Cardiac septum (tissue), 1 donor: ENCODE measurements at regions not wholly inside any gene's neighbourhood (a gene's known extent, or its start where the extent isn't known, plus 50 kb on each side); places are given as distances from the start of the nearest gene placed in this dataset.

Experiments used
- DNase-seq: peaks from one replicate; pipeline ENCODE4 v3.0.0-alpha.2; 2020; ENCODE audit warnings: low spot score
- intact Hi-C: fragments of 100-400 bp; cut with DNase I; formaldehyde crosslinking; loops from one replicate; pipeline ENCODE4 v1.14.0; 2022
- donor health status: DM: no; HTN: no; CAD: no.

DNA sequence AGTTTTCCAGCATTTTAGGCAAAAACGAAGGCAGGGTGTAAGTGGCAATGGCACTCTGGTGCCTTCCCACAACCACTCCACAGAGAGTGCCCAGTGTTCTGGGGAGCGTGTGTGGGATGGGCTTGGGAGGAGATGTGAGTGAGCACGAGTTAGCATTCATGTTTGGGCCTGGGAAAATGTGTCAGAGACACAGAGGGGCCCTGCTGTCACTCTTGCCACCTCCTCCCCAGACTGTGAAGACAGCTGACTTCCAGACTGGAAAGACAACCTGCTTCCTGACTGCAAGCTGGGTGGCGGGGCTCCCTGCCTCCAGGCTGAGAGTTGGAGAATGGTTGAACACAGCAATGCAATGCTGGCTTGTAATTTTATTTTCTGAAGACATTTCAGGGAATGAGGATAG, 454.5 kb upstream of the ZMIZ1 start:
- no peak for DNase-seq
- intact Hi-C loops = no loop called here

- DNase-seq = no peak
- intact Hi-C loops = no loop called here
Observed at GRCh38 chr10:78614744-78615143, 454.0 kb upstream of the ZMIZ1 start.

DNA sequence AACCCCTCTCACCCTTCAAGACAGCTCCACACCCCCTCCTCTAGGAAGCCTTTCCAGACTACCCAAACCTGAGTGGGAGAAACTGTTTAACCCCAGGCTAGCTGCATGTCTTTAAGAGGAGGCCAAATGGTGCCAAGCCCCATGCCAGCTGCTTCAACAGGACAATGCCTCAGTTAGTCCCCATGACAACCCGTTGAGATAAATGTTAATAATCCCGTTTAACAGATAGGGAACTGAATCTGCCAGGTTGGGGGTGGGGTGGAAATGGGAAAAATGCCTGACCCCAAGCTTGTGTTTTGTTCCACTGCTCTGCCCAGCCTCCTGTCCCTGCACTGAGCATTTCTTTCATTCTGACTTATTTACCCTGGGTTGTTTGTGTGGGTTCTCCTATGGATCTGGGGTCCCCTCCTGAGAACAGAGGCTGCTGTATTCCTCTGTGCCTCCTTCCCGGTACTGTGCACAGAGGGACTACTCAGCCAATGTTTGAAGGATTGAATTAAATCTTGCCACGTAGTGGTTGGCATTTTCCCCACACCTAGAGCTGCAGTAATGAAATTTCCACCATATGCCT, 452.6 kb upstream of the ZMIZ1 start:
- intact Hi-C loops = no loop called here
- no peak for DNase-seq

- intact Hi-C loops = no loop called here
- no peak for DNase-seq
Observed at GRCh38 chr10:78617115-78617514, 451.7 kb upstream of the ZMIZ1 start.

DNA sequence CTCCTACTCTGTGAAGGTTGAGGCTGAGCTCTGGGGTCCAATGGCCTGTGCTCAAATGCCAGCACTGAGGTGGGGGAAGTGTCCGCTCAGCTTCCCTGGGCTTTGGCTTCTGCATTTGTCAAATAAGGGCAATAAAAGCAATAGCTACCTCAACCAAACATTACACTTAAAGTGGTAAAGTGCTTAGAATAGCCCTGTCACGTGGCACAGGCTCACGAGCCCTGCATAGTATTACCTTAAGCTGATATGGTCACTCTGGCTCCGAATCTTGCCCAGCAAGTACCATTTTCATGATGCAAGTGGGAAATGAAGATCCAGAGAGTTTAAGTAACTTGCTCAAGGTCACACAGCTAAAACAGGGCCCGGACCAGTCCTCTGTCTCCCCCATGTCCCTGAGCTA, 451.1 kb upstream of the ZMIZ1 start:
- intact Hi-C loops = no loop called here
- DNase-seq = no peak

GRCh38 chr10:78618050-78618449, 450.7 kb upstream of the ZMIZ1 start:
- intact Hi-C loops = no loop called here
- DNase-seq = no peak

- intact Hi-C loops = no loop called here
- no peak for DNase-seq
Observed at GRCh38 chr10:78619115-78619851, 449.5 kb upstream of the ZMIZ1 start.

DNA sequence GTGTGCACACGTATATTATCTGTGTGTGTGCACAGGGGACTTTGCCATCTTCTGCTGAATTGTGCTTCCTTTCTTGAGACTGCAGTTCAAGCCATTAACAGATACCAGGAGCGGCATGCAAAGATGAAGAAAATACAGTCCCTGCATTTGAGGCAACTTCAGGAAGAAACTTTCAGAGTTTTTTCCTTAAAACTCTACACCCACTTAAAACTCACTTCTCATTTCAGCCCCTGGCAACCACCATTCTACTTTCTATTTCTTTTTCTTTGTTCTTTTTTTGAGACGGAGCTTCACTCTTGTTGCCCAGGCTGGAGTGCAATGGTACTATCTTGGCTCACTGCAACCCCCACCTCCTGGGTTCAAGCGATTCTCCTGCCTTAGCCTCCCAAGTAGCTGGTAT, 448.9 kb upstream of the ZMIZ1 start:
- intact Hi-C loops = no loop called here
- no peak for DNase-seq

GRCh38 chr10:78620985-78621799, 447.6 kb upstream of the ZMIZ1 start:
- no peak for DNase-seq
- intact Hi-C loops = no loop called here

GRCh38 chr10:78623578-78624215, 445.1 kb upstream of the ZMIZ1 start:
- intact Hi-C loops = no loop called here
- no peak for DNase-seq

DNA sequence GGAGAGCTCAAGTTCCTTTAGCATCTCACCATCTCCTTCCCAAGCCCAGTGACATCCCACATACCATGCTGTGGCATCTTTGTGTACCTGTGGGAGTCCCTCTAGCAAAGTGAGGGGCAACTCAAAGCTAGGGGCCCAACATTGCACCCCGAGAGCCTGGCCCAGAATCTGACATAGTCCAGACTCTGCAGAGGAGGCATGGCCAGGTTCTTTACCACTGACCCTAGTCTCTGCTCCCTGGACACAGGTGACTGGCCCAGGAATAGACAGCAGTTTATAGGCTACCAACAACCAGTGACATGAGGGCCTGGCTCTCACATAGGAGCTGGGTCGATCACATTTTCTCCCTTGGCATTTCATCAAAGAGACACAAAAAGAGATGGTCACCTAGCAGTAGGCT, 444.0 kb upstream of the ZMIZ1 start:
- DNase-seq = no peak
- intact Hi-C loops = no loop called here

GRCh38 chr10:78626471-78626870, 442.3 kb upstream of the ZMIZ1 start:
- no peak for DNase-seq
- intact Hi-C loops = no loop called here

- intact Hi-C loops = no loop called here
- no peak for DNase-seq
Observed at GRCh38 chr10:78627254-78627795, 441.4 kb upstream of the ZMIZ1 start.

GRCh38 chr10:78628976-78629375, 439.8 kb upstream of the ZMIZ1 start:
- intact Hi-C loops = no loop called here
- no peak for DNase-seq

DNA sequence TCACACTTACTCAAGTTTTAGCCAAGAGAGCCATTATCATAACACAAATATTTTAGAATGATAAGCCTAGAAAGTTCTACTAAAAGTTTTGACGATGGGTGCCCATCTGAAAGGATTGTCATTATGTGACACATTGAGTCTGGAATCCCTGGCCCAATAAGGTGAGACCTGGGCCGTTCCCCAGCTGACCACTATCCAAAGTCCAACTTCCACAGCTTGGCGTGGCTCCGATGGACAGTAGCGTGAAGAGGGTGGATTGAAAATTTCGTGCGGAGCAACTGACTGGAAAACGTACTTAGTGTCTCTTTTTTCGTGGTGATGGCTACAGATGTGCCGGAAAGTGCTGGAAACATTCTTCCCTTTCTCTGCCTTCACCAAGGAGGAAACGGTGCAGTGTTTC, 439.0 kb upstream of the ZMIZ1 start:
- DNase-seq = no peak
- intact Hi-C loops = loop anchor here (10.0 kb wide), 1 partner anchor 85 kb away; no protein-coding TSS in a partner anchor

- intact Hi-C loops = loop anchor here (10.0 kb wide), 1 partner anchor 86 kb away; no protein-coding TSS in a partner anchor
- DNase-seq = no peak
Observed at GRCh38 chr10:78630944-78631838, 437.6 kb upstream of the ZMIZ1 start.

DNA sequence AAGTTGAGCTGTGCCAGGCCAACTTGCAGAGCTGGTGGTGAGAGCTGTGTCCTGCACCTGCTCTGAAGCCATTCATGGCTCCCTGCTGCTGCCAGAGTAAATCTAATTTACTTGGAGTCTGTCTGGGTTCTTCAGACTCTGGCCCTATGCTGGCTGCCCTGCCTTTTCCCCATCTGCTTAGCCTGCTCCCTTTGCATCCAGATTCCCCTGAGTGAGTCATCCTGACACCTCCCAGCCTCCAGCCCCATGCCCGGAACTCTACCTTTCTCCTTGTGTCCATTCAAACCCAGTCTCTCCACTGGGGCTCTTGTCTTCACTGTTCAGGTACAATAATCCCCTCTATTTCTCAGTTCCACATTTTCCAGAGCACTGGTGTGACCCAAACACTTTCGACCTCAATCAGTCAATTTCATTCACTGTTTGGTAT, 434.4 kb upstream of the ZMIZ1 start:
- no peak for DNase-seq
- intact Hi-C loops = loop anchor here (10.0 kb wide), 1 partner anchor 90 kb away; no protein-coding TSS in a partner anchor

DNA sequence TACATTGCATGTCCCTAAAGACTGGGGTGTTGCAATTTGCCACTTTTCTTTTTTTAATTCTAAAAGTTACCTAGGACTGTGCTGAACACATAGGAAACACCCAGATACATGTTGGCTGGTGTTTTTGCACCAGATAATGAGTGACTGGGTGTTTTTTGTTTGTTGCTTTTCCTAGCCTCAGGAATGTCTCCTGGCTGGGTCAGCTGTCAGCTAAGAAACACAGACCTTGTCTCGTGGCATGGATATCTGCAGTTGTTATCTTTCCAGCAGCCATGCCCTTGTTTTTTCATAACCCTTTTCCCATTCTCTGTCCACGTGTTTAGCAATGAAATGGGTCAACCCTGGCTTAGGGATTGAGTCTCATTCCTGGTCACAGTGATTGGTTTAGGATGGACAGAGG, 433.9 kb upstream of the ZMIZ1 start:
- intact Hi-C loops = loop anchor here (10.0 kb wide), 1 partner anchor 90 kb away; no protein-coding TSS in a partner anchor
- DNase-seq = no peak

DNA sequence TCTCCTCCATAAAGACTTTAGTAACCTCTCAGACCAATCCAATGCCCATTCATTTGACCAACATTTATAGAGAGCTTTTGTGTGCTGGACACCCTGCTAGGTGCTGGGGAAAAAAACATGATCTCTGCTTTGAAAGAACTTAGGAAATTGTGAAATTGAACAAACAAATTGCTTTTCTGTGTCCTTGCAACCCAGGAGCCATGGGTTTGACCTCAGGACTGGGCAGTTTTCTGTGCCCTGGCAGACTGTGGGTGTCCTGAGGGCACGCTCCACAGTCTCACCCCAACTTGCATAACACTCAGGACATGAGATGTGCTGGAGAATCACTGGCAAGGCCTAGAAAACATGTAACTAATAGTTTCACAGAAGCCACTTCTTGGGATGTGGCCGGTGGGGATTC, 429.1 kb upstream of the ZMIZ1 start:
- no peak for DNase-seq
- intact Hi-C loops = loop anchor here (10.0 kb wide), 1 partner anchor 95 kb away; no protein-coding TSS in a partner anchor
